GM12878 (cell line): ENCODE measurements at regions not wholly inside any gene's neighbourhood (a gene's known extent, or its start where the extent isn't known, plus 50 kb on each side); places are given as distances from the start of the nearest gene placed in this dataset.

Experiments
- ATAC-seq: fragments of 200-7000 bp; cut with Tn5 transposase; 3 replicates; pipeline ENCODE4 v1.9.1; 2020; ENCODE audit warnings: mild to moderate bottlenecking, moderate library complexity
- BruUV-seq: library from RNA; stranded (reverse); fragments of 400-500 nt; replicated peaks from 2 replicates; lab custom pipeline; 2021; lab: Mats Ljungman, UMichigan
- CTCF ChIA-PET: fragments of 300-600 bp; sonication (Branson Sonifier 250); formaldehyde crosslinking; extraction: SDS; loops from one replicate; lab custom pipeline; 2021; ENCODE audit warnings: inconsistent platforms; lab: Yijun Ruan, JAX
- POLR2A ChIA-PET: fragments of 350-600 bp; formaldehyde crosslinking; extraction: SDS; loops from one replicate; lab custom pipeline; 2021; ENCODE audit warnings: inconsistent platforms; lab: Charles Lee
- RAD21 ChIA-PET: fragments of 300-600 bp; sonication (Branson Sonifier 250); formaldehyde crosslinking; loops from one replicate; lab custom pipeline; 2023; ENCODE audit warnings: antibody characterized with exemption; ENCODE audit not compliant: unreplicated experiment; lab: Charles Lee
- SMC1A ChIA-PET: fragments of 300-600 bp; sonication (Branson Sonifier 250); formaldehyde crosslinking; loops from one replicate; lab custom pipeline; 2023; ENCODE audit not compliant: unreplicated experiment, uncharacterized antibody; lab: Charles Lee
- DNase-seq: peaks from one replicate; pipeline ENCODE4 v3.0.0-alpha.2; 2011; ENCODE audit warnings: low read depth, low spot score
- FAIRE-seq: peaks from 3 replicates; lab custom pipeline; 2011; peaks lifted over from hg19 to GRCh38; lab: Jason Lieb, UNC
- H2AFZ ChIP-seq: 2 replicates; pipeline ENCODE4 v1.6.0; 2011; ENCODE audit warnings: low read depth, low read length, control low read depth; ENCODE audit not compliant: control insufficient read depth
- H3K27ac ChIP-seq: 2 replicates; pipeline ENCODE4 v1.5.1; 2011; ENCODE audit warnings: control low read depth; ENCODE audit not compliant: control insufficient read depth, insufficient read depth
- H3K27me3 ChIP-seq, 2 experiments: replicated peaks in 1 of 2; 2 replicates each; pipeline versions ENCODE4 v1.6.0 to v1.6.1; 2011; ENCODE audit warnings: low read length in 1 of 2; ENCODE audit not compliant: control insufficient read depth in 2 of 2, insufficient read depth in 2 of 2
- H3K36me3 ChIP-seq, 2 experiments: 2 replicates each; pipeline ENCODE4 v1.5.1; 2011; ENCODE audit warnings: low read length in 1 of 2; ENCODE audit not compliant: control insufficient read depth in 2 of 2, insufficient read depth in 2 of 2
- H3K4me1 ChIP-seq: 2 replicates; pipeline ENCODE4 v1.6.1; 2011; ENCODE audit warnings: mild to moderate bottlenecking, low read length, moderate library complexity, mixed read lengths; ENCODE audit not compliant: control insufficient read depth, insufficient read depth
- H3K4me2 ChIP-seq: 2 replicates; pipeline ENCODE4 v1.6.0; 2011; ENCODE audit warnings: control low read depth; ENCODE audit not compliant: control insufficient read depth, insufficient read depth
- H3K4me3 ChIP-seq: fragments of 200-600 bp; sonication (generic); 2 replicates; pipeline ENCODE4 v1.5.1; 2016
- H3K79me2 ChIP-seq: 2 replicates; pipeline ENCODE4 v1.6.0; 2011; ENCODE audit warnings: low read length; ENCODE audit not compliant: control insufficient read depth, insufficient read depth
- H3K9ac ChIP-seq: 2 replicates; pipeline ENCODE4 v1.8.0; 2011; ENCODE audit warnings: low read length, control low read depth, mixed read lengths; ENCODE audit not compliant: control insufficient read depth, insufficient read depth
- H3K9me3 ChIP-seq: replicated peaks from 3 replicates; pipeline ENCODE4 v1.5.1; 2011; ENCODE audit warnings: mild to moderate bottlenecking, low read length; ENCODE audit not compliant: control insufficient read depth, insufficient read depth
- H4K20me1 ChIP-seq: 2 replicates; pipeline ENCODE4 v1.6.0; 2011; ENCODE audit not compliant: control insufficient read depth, insufficient read depth
- BRCA1 ChIP-seq: IDR thresholded peaks from 2 replicates; pipeline ENCODE4 v1.6.1; 2011; ENCODE audit warnings: low read depth, low read length, improper control_type of control experiment
- CBX5 ChIP-seq: sonication (generic); IDR thresholded peaks from 2 replicates; pipeline ENCODE4 v1.6.1; 2016; ENCODE audit warnings: low read depth, moderate library complexity, mild to moderate bottlenecking, inconsistent platforms
- GATAD2B ChIP-seq: fragments of 450-650 bp; conservative IDR thresholded peaks from 2 replicates; pipeline ENCODE4 v1.6.1; 2017; ENCODE audit warnings: low read depth, mild to moderate bottlenecking, moderate library complexity
- NFXL1 ChIP-seq: fragments of 450-650 bp; IDR thresholded peaks from 2 replicates; pipeline ENCODE4 v1.6.1; 2017; ENCODE audit warnings: antibody characterized with exemption, mild to moderate bottlenecking, borderline replicate concordance
- NR2C2 ChIP-seq: IDR thresholded peaks from 2 replicates; pipeline ENCODE4 v1.6.1; 2011; ENCODE audit warnings: borderline replicate concordance, low read depth; ENCODE audit not compliant: control insufficient read depth, insufficient read length
- PML ChIP-seq: IDR thresholded peaks from 2 replicates; pipeline ENCODE4 v1.6.1; 2012; ENCODE audit warnings: low read length, inconsistent platforms
- RAD51 ChIP-seq: fragments of 450-650 bp; IDR thresholded peaks from 2 replicates; pipeline ENCODE4 v1.6.1; 2016; ENCODE audit warnings: moderate library complexity, mild to moderate bottlenecking, inconsistent platforms
- SP1 ChIP-seq: IDR thresholded peaks from one replicate; pipeline ENCODE4 v1.6.1; 2011; ENCODE audit warnings: low read depth, low read length
- SPI1 ChIP-seq: IDR thresholded peaks from 2 replicates; pipeline ENCODE4 v1.6.1; 2011; ENCODE audit warnings: low read depth, mild to moderate bottlenecking, low read length, moderate library complexity, borderline replicate concordance; ENCODE audit not compliant: insufficient read depth
- SUPT20H ChIP-seq: IDR thresholded peaks from 2 replicates; pipeline ENCODE4 v1.6.1; 2011; ENCODE audit warnings: low read depth, mild to moderate bottlenecking, low read length, moderate library complexity, borderline replicate concordance; ENCODE audit not compliant: control insufficient read depth
- YY1 ChIP-seq: IDR thresholded peaks from 2 replicates; pipeline ENCODE4 v1.6.1; 2011; ENCODE audit warnings: low read depth, mild to moderate bottlenecking, low read length
- ZBED1 ChIP-seq: IDR thresholded peaks from 2 replicates; pipeline ENCODE4 v1.6.1; 2016; ENCODE audit warnings: borderline replicate concordance
- ZNF274 ChIP-seq: IDR thresholded peaks from one replicate; pipeline ENCODE4 v1.8.0; 2011; ENCODE audit not compliant: insufficient read length, insufficient read depth
- WGBS: methylation state at CpG from one replicate; pipeline ENCODE4 v1.1.6; 2016; ENCODE audit warnings: low lambda C conversion rate; ENCODE audit not compliant: insufficient replicate concordance, insufficient coverage; ENCODE audit errors: missing lambda C conversion rate; 5-methylcytosine and 5-hydroxymethylcytosine counted together
- in situ Hi-C: fragments of 300-500 bp; cut with MboI; formaldehyde crosslinking; loops from 9 replicates; pipeline ENCODE4 v1.14.3; 2018; ENCODE audit warnings: mixed read lengths
- intact Hi-C: fragments of 100-400 bp; cut with micrococcal nuclease; formaldehyde crosslinking; loops from one replicate; pipeline ENCODE4 v1.14.2; 2022; ENCODE audit not compliant: unreplicated experiment
- TF ChIP-seq, protein P1 (sequence below): IDR thresholded peaks from 2 replicates; pipeline ENCODE4 v1.6.1; 2011; ENCODE audit warnings: borderline replicate concordance, low read depth, mild to moderate bottlenecking, moderate library complexity, low read length; ENCODE audit not compliant: insufficient read depth, poor library complexity, severe bottlenecking
- TF ChIP-seq, protein P2 (sequence below): IDR thresholded peaks from 2 replicates; pipeline ENCODE4 v1.6.1; 2011; ENCODE audit warnings: low read depth, low read length, improper control_type of control experiment, borderline replicate concordance

DNA sequence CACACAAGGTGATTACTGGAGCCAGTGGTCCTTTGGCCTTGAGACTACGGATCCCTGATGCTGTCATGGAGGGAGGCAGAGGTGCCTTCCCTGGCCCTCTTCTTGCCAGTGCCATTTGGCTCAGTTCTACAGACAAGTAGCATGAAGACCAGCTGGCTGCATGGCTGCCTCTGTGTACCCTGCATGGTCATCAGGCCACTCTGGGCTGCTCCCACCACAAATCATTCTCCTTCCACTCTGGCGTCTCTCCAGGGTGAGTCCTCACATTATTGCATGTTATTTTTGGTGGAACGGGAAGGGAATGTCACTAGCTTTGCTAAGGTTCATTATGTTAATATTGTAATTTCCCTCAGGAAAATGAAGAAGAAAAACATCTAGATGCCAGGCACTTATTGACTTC lies 229.8 kb downstream of the VAPA start:
- ChIA-PET RAD21 (no interaction called here), SMC1A (no interaction called here), POLR2A (no interaction called here), CTCF (no interaction called here)
- H2AFZ ChIP-seq, result no peak overlapping the region
- 39% methylated on average over 3 of the region's 3 CpGs for WGBS
- intact Hi-C loops, result no loop called here
- no peaks in the 10 kb centered on the region for H3K36me3 ChIP-seq
- DNase-seq (no peak), FAIRE-seq (no peak), ATAC-seq (no peak)
- H3K27me3 ChIP-seq, result peaks cover 0 to 2% of the 10 kb centered on the region in 2 experiments; a peak in 2 of 4 replicates
- no peaks in the 10 kb centered on the region for H3K4me1 ChIP-seq
- H3K9ac ChIP-seq, result no peak overlapping the region
- no peaks in the 10 kb centered on the region for H3K79me2 ChIP-seq
- in situ Hi-C loops, result no loop called here
- no peaks in the 10 kb centered on the region for H4K20me1 ChIP-seq
- no peak overlapping the region for H3K4me2 ChIP-seq
- no peaks in the 10 kb centered on the region for H3K9me3 ChIP-seq
- BruUV-seq, result no TSS peak
- no peak overlapping the region for H3K4me3 ChIP-seq
- no peak overlapping the region for H3K27ac ChIP-seq
- TF ChIP-seq RAD51, result no peak
- TF ChIP-seq, protein P1, sequence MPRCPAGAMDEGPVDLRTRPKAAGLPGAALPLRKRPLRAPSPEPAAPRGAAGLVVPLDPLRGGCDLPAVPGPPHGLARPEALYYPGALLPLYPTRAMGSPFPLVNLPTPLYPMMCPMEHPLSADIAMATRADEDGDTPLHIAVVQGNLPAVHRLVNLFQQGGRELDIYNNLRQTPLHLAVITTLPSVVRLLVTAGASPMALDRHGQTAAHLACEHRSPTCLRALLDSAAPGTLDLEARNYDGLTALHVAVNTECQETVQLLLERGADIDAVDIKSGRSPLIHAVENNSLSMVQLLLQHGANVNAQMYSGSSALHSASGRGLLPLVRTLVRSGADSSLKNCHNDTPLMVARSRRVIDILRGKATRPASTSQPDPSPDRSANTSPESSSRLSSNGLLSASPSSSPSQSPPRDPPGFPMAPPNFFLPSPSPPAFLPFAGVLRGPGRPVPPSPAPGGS, result no peak
- no peak for TF ChIP-seq ZNF274
- no peak for TF ChIP-seq ZBED1
- TF ChIP-seq, protein P2, sequence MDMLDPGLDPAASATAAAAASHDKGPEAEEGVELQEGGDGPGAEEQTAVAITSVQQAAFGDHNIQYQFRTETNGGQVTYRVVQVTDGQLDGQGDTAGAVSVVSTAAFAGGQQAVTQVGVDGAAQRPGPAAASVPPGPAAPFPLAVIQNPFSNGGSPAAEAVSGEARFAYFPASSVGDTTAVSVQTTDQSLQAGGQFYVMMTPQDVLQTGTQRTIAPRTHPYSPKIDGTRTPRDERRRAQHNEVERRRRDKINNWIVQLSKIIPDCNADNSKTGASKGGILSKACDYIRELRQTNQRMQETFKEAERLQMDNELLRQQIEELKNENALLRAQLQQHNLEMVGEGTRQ, result no peak
- TF ChIP-seq SP1, result no peak
- no peak for TF ChIP-seq BRCA1
- no peak for TF ChIP-seq CBX5
- no peak for TF ChIP-seq SPI1
- TF ChIP-seq SUPT20H, result no peak
- TF ChIP-seq NFXL1, result no peak
- TF ChIP-seq PML, result no peak
- no peak for TF ChIP-seq GATAD2B
- no peak for TF ChIP-seq NR2C2
- no peak for TF ChIP-seq YY1
